RWPE1 (cell line): ENCODE measurements at regions not wholly inside any gene's neighbourhood (a gene's known extent, or its start where the extent isn't known, plus 50 kb on each side); places are given as distances from the start of the nearest gene placed in this dataset.

Source experiments
- CTCF ChIA-PET: fragments of 350-600 bp; sonication (Branson Sonifier 250); formaldehyde crosslinking; extraction: SDS; loops from one replicate; lab custom pipeline; 2021; lab: Yijun Ruan, JAX
- POLR2A ChIA-PET: fragments of 400-600 bp; formaldehyde crosslinking; extraction: SDS; loops from one replicate; lab custom pipeline; 2020; ENCODE audit warnings: antibody characterized with exemption; ENCODE audit not compliant: low non-redundant PET; lab: Yijun Ruan, JAX
- DNase-seq: peaks from one replicate; pipeline ENCODE4 v3.0.0; 2012; ENCODE audit warnings: low spot score
- H3K27ac ChIP-seq: fragments of 450-650 bp; 2 replicates; pipeline ENCODE4 v1.5.1; 2017
- TF ChIP-seq, protein P1 (sequence below): fragments of 450-650 bp; conservative IDR thresholded peaks from 2 replicates; pipeline ENCODE4 v1.5.1; 2017; ENCODE audit warnings: low read depth, mild to moderate bottlenecking

DNA sequence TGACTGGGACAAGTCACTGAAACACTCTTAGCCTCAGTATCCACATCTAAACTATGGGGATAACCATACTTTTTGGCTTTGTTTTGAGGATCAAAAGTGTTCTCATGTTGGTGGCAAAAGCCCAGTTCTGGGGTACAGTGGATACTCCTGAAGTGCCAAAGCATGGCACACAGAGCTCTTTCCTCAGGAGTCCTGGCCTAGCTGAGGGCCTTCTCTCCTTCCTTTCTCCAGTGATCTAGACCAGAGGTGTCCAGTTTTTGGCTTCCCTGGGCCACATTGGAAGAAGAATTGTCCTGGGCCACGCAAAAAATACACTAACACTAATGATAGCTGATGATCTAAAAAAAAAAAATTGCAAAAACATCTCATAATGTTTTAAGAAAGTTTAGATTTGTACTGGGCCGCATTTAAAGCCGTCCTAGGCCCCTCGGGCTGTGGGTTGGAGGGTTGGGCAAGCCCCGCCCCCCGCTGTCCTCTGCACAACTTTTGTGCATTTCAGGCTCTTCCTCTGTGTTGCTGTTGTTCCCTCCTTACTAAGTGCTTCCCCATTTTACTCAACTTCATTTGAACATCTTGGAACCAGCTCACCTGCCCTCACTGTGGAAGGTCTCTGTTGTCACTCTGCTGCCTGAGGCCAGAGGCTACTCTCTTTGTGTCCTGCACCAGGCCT is 337.0 kb downstream of the CYRIA start:
- CTCF ChIA-PET = interaction anchor here (0.6 to 1.1 kb wide), 2 partner anchors 10 to 389 kb away, joined by 3 read pairs; no protein-coding TSS in a partner anchor
- POLR2A ChIA-PET = no interaction called here
- H3K27ac ChIP-seq = no peak overlapping the region
- TF ChIP-seq, protein P1, sequence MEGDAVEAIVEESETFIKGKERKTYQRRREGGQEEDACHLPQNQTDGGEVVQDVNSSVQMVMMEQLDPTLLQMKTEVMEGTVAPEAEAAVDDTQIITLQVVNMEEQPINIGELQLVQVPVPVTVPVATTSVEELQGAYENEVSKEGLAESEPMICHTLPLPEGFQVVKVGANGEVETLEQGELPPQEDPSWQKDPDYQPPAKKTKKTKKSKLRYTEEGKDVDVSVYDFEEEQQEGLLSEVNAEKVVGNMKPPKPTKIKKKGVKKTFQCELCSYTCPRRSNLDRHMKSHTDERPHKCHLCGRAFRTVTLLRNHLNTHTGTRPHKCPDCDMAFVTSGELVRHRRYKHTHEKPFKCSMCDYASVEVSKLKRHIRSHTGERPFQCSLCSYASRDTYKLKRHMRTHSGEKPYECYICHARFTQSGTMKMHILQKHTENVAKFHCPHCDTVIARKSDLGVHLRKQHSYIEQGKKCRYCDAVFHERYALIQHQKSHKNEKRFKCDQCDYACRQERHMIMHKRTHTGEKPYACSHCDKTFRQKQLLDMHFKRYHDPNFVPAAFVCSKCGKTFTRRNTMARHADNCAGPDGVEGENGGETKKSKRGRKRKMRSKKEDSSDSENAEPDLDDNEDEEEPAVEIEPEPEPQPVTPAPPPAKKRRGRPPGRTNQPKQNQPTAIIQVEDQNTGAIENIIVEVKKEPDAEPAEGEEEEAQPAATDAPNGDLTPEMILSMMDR = no peak
- no peak for DNase-seq

DNA sequence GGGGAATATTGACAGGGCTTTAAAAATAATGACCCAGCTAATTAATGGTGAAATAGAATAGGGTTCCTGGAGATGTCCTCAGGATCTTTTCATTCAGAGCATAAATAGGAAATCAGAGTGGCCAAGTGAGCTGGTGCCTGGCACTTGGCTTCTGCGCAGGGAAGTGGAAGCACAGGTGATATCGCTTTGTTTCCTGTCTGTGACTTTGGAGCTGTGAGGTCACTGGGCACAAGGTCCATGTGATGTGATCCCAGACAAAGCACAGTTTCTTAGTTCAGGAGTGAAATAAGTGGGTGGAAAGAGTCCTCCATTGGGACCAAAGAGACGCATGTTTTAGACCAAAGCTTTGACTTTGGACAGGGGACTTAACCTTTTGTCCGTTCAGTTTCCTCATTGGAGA is 338.3 kb downstream of the CYRIA start:
- TF ChIP-seq, protein P1 = no peak
- ChIA-PET CTCF (no interaction called here), POLR2A (no interaction called here)
- H3K27ac ChIP-seq = no peak overlapping the region
- DNase-seq = no peak

DNA sequence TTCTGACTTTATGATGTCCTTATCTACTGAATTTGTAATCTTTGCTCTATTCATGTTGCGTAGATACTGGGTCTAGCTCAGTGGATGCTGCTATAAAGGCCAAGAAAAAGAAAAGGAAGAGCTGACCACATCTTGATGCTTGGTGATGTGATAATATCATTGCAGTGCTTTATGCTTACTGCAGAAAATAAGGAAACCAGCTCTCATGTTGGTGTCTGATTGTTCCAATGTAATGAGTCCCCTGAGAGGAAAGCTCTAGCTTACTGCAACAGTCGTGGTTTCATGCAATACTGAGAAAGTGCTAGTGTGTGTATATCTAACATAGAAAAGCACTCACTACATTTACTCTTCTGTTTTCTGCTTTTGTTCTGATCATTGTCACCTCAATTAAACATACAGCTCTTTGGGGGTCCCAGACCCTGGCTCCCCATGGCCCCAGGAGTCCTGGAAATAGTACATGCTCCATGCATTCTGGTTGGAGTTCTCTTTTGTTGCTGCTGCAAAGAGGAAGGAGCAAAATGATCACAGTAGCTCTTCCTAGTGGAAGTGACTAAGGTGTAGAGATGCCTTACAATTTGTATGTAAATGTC is 338.8 kb downstream of the CYRIA start:
- ChIA-PET POLR2A (no interaction called here), CTCF (no interaction called here)
- no peak overlapping the region for H3K27ac ChIP-seq
- DNase-seq = no peak
- TF ChIP-seq, protein P1 = no peak

DNA sequence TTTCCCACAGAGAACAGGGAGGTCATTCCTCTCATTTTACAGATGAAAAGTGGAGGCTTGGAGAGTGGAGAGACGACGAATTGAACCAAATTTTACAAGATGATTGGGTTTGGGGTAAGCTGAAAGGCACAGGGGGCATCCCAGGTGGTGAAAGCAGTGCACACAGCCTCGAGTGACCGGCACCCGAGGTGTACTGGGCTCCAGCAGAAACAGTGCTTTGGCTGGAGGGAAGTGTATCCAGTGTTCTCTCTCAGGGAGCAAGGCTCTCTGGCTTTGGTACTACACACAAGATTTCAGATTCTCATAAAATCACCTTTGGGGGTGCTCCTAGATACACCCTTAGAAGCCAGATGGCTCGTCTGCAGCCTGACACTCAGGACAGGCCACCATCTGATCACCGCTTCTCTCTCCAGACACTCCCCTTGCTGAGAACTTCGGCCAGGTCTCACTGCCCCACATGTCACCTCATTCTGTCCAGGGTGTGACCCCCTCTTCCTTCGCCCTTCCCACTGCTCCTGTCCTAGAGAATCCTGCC is 339.6 kb downstream of the CYRIA start:
- H3K27ac ChIP-seq = no peak overlapping the region
- ChIA-PET CTCF (no interaction called here), POLR2A (no interaction called here)
- no peak for DNase-seq
- TF ChIP-seq, protein P1 = no peak

DNA sequence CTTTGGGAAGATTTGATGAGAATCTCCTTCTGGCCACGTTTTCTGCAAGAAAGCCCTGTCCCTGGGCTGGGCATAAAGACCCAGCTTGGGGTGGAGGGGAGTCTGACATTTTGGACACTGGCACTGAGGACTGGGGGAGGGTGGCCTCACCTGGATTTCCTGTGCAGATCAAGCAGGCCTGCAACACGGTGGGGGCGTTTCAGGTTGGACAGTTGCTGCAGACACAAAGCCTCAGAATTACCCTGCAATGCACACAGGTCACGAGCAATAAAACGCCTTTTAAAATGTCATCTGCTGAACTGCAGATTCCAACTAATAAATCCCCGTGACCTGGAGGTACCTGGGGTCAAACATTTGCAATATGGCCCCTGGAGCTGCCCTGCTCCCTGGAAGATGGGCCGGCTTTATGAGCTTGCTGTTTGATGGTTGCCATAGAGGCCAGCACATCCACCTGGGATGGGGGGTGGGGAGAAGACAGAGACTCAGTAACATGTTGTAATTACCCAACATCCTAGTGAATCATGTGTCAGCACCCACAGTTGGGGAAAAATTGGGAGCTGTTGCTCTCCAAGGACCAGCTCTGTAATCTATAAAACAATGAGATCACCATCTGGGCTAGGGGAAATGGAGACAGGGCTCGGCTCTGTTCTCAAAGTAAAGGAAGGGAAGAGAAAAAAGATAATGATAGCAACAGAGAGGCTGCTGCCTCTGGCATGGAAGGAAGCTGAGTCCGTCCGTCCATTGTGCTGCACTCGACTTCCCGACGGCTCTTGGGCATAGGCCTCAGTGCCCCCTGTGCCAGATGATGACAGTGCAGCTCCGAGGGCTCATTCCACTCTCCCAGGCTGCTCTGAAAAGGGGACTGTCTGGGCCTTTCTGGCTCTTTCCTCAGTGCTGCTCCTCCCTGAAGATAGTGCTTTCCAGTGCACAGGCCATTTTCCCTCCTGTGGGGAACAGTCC is 340.3 kb downstream of the CYRIA start:
- CTCF ChIA-PET = no interaction called here
- DNase-seq = no peak
- TF ChIP-seq, protein P1 = no peak
- no peak overlapping the region for H3K27ac ChIP-seq
- POLR2A ChIA-PET = no interaction called here

DNA sequence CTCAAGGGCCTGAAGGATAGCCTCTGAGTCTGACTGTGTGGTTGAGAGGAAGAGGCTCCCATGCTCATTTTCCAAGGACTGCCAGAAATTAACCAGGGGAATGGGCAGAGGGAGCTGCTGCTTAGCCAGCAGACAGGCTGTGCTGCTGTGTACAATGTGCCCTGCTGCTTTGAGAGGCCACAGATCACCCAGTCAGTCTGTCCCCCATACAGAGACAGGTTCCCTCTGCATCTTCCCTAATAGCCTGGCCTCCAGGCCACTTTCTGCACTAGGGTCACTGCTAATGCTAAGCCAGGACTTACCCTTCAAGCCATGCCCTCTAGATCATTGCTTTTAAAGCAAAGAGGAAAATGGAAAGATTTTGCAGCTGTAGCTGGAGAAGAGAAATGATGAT is 341.1 kb downstream of the CYRIA start:
- CTCF ChIA-PET = no interaction called here
- POLR2A ChIA-PET = no interaction called here
- no peak for DNase-seq
- TF ChIP-seq, protein P1 = no peak
- H3K27ac ChIP-seq = no peak overlapping the region
